Dedifferentiated amniotic fluid mesenchymal stem cell (primary cell): ENCODE measurements at regions not wholly inside any gene's neighbourhood (a gene's known extent, or its start where the extent isn't known, plus 50 kb on each side); places are given as distances from the start of the nearest gene placed in this dataset.
A peak's percentile ranks its signal among the peaks of the same experiment; 100 is the strongest.

Experiments
- DNase-seq: peaks from one replicate; pipeline ENCODE4 v3.0.0-alpha.2; 2016; ENCODE audit errors: extremely low spot score

DNA sequence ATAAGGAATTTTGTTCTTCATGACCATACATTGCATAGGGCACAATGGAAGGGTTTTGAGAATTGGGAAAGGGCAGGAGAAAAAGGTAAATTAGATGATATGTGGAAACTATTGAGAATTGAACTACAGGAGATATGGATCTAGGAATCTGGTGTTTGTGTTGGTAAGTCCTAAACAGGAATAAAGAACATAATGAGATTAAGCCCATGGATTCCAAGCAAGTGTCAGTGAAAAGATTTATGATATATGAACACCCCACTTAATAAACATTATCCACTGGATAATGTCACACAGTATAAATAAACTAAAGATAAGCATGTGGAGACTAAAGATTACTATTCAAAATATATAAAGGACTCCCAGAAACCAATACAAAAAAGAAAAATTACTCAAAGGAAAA is 98.2 kb downstream of the TNFSF18 start:
- no peak for DNase-seq

DNA sequence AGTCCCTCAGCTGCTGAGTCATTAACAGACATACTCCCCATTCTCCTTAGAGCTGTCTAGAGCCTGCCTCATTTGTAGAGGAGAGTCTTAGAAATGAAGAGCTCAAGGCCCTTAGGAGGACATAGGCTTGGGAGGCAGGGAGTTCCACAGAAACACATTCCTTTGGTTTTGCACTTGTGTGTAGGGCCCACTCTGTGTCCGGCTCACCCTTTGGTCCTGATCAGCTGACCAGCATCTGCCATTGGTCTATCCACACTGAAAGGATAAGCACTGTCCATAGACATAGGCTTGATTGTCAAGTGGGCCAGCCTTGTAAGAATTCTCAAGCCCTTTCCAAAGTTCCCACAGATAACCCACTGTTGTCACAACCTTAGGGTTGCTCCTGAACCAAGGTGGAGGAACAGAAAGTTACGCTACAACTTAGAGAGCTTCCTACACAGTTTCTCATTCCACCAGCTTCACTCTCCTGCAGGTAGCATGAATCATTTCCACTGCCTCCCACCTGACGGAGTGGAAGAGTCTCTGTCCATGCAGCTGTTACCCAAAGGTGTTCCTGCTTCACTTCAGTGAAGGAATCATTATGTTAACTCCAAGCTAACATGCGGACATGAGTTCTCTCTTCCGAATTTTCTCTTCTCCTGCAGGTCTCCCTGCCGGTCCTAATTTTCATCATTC is 96.1 kb downstream of the TNFSF18 start:
- no peak for DNase-seq

- no peak for DNase-seq
Measured at GRCh38 chr1:172955161-172955815, 95.5 kb downstream of the TNFSF18 start.

DNA sequence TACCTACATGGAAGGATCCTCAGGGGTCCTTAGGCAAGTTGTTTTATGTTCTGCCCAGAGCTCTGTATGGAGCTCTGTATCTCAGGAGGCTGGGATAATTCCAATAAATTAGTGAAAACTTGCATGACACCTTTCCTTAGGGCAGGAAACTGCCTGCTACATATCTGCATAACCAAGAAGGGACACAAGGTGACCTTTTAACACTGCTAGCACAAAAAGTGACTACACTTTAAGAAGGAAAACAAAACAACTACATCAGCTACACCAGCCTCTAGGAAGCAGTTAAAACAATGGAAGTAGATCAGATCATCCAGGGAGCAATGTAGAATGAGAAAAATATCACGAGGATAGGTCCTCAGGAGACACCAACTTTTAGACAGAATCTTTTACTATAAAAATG is 93.9 kb downstream of the TNFSF18 start:
- DNase-seq = no peak

DNA sequence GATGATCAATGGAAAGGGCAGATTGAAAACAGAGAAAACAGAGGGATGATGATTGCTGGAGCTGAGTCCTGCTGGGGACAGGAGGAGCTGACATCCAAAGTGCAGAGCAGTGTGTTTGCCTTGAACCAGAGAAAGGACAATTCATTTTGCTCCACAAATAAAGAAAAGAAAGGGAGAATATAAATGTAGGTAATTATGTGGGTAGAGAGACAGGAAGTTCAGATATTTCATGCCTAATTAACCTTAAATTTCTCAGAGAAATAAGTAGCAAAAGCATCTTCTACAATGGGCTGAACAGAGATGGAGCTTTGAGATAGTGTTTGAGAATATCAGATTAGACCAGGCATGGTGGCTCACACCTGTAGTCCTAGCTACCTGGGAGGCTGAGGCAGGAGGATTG is 93.2 kb downstream of the TNFSF18 start:
- no peak for DNase-seq

- DNase-seq = no peak
Measured at GRCh38 chr1:172959571-172959970, 91.2 kb downstream of the TNFSF18 start.

GRCh38 chr1:172960019-172960418 is 90.7 kb downstream of the TNFSF18 start:
- DNase-seq = no peak

GRCh38 chr1:172960454-172961208 is 90.1 kb downstream of the TNFSF18 start:
- DNase-seq = no peak

GRCh38 chr1:172964864-172965263 is 85.9 kb downstream of the TNFSF18 start:
- DNase-seq = no peak

GRCh38 chr1:172966844-172967540 is 83.7 kb downstream of the TNFSF18 start:
- DNase-seq = no peak

DNA sequence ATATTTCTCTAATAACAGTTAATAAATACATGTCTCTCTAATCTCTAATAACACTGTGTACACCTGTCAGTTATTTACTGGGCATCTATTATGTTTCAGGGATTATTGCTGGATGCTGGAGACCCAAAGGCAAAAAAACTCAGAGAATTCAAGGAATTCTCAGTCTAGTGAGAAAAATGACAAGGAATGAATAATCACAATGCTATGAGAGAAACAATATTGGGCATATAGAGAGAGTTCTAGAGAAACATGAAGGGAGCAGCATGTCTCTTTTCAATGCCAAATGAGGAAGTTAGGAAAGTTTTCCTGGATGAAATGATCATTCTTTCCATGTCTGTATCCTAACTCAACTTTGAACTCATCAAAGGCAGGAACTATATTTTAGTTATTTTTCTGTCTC is 82.8 kb downstream of the TNFSF18 start:
- no peak for DNase-seq

- peak; percentile 68 for DNase-seq
Measured at GRCh38 chr1:172969611-172970010, 81.1 kb downstream of the TNFSF18 start.

GRCh38 chr1:172970186-172970585 is 80.6 kb downstream of the TNFSF18 start:
- DNase-seq = no peak

DNA sequence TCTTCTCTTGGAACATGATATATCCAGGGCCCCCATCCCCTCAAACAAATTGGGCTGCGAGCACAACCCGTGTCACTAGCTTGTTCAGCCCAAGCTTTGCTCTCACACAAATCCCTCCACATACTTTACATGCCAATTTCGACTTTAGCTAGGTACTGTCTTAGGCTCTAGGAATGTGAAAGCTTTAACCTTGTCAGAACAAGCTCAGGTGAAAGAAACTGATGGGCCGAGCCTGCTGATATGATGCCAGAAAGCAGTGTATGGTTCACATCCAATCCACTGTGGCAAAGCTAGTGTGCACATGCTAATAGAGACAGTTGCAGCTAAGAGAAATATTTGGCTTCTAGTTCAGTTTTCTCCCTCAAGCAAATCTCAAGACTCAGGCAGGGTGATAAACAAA is 79.5 kb downstream of the TNFSF18 start:
- no peak for DNase-seq

DNA sequence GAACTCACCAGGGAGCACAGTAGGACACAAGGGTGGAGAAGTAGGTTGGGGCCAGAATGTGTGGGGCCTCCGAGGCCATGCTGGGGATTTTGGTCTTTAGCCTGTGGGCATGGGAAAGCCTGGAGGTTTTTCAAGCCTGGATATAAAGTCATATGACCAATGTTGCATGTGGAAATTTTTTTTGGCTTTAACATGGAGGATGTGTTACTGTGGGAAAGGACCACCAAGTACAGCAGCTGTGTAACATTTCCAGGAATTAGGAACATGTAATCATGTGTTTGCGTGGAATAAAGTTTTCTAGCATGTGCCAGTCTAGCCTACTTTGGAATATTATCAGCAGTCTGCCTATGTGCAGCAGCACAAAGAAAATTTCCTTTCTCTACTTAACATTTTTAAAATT is 78.5 kb downstream of the TNFSF18 start:
- no peak for DNase-seq

DNA sequence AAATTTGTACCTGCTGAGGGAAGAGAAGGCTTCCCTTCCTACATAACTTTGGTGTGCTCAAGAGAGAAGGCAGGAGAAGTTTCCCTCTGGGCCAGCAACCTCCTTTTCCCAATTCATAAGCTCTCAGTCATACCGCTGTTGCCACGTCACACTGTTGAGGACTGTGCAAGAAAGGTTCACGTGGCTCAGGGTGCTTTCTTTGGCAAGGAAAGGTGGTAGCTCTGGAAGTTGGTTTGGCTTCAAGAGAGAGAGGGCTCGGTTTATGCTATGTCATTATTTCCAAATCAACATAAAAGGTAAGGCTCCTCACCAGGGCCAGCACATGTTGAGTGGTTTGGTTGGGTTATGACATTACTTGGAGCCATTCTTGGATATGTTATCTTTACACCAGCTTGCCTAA is 77.3 kb downstream of the TNFSF18 start:
- DNase-seq = no peak

- no peak for DNase-seq
Measured at GRCh38 chr1:172976222-172977041, 74.3 kb downstream of the TNFSF18 start.

DNA sequence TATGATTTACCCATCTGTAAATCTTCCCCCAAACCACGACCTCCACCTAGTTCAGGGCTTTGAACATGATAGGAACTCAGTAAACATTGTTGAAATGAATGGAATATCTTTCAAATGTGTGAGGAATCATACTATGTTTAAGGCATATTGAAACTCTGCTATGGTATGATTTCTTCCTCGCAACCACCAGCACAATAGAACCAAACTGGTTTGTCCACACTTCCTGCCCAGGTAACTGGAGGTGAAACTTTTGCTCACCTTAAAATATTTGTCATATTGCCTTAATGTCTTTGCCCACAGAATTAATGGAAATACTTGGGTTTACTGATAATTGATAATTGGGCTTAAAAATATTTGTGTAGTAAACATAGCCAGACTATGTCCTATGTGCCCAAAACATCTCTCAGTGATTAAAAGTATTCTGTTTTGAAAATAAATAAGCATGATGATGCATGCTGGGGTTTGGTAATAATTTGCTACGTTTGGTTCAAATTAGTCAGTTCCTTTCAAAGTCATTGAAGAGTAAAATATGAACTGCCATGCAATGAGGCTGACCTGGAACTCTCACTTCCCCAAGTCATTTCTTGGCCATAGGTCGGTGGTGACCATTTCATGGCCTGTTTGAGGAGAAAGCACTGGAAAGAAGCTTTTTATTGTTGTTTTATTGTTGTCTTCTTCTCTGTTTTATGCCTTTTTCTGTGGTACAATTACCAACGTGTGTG is 73.3 kb downstream of the TNFSF18 start:
- DNase-seq = no peak

GRCh38 chr1:172978595-172978994 is 72.1 kb downstream of the TNFSF18 start:
- DNase-seq = no peak

DNA sequence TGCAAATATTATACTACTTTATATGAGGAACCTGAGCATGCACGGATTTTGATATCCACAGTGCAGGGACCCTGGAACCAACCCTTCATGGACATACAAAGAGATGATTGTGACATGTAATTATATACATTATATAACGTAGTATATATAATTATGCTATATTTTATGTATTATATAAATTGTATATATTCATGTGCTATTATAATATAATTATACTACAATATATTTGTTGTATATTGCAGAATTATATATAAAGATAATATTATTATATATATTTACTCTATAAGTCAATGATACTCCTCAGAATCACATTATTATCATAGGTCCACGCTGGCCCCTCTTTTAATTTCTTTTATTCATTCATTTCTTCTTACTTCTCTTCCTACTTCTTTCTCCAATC is 70.9 kb downstream of the TNFSF18 start:
- DNase-seq = no peak

GRCh38 chr1:172980456-172980855 is 70.3 kb downstream of the TNFSF18 start:
- DNase-seq = no peak
